HG03095 (cell line): ENCODE measurements at regions not wholly inside any gene's neighbourhood (a gene's known extent, or its start where the extent isn't known, plus 50 kb on each side); places are given as distances from the start of the nearest gene placed in this dataset.

Experiments used
- ATAC-seq: cut with Tn5 transposase; IDR thresholded peaks from one replicate; pipeline ENCODE4 v1.9.1; 2021; ENCODE audit warnings: moderate library complexity; ENCODE audit not compliant: unreplicated experiment

DNA sequence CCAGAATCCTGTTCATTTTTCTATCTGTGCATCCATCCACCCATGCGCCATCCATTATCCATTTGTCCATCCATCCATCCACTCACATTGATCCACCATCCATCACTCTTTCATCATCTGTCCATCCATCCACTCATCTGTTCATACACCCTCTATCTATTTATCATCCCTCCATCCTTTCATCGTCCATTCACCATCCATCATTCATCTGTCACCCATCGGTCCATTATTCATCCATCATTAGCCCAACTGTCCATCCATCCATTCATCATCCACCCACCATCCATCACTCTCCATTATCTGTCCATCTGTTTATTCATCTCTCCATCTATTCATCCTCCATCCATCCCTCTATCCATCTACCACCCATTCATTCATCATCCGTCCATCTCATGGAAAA is 125.7 kb upstream of the TMPRSS2 start:
- no peak for ATAC-seq

DNA sequence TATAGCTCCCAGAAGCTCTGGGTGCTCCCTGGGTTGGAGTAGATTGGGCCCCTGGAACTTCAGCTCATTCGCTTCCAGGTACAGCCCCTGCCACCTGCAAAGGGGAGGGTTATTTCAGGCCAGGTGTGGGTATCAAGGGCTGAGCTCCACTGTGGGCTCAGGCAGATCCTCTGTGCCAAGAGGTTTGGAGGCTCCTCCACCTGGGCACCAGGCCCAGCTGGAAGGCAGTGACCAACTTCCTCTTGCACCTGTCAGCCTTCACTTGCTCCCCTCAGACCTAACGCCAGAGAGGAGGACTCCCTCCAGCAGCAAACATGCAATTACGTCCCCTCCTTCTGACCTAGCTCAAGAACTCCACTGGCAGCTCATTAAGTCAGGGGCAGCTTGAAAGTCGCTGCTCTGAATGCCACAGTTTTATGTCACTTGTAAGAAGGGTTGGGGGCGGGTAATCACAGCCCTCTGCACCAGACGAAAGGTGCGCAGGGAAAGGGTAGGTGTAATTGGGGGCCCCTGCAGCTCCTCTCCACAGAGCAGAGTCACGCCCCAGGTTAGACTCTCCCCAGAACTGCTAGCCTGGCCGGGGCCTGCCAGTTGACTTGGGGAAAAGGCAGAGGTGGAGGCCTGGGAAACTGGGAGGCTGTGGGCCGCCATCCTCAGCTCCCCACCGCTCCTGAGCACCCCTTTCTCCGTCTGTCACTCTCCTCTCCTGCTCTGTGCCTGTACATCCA is 125.0 kb upstream of the TMPRSS2 start:
- ATAC-seq: no peak

DNA sequence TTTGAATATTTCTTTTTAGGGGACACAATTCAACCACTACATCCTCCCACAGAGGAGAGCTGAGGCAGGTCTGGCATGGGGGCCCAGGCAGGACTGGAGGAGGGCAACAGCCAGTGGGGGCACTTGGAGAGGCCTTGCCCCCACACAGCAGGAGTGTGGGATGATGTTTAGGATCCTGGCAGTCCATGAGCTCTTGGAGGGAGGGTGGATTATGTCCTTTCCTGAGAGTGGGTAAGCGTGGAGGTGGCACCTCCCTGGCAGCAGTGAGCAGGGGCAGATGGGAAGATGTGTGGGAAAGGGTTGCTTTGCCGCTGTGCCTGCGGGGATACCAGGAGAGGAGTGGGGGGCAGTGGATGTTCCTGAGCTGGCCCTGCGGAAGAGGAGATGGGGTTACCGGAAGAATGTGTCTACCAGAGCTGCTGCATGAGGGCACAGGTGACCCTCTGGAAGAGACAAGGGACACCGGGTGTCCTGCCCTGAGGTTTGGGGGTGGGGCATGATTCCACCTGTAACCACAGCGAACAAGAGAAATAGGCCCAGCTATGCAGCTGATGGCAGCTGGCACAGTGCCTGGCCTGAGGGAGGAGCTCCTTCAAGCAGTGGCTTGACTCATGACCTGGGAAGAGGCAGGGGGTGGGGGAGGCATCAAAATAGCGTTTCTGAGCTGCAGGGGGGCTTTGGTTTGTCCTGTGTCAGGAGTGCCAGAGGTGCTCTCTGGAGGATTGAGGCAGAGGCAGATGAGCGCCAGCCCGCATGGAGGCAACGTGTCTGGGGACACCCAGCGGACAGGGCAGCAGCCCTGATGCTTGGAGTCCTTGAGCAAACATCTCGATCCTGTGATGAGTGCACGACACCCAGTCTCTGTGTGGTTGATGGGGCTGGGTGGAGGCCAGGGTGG is 123.9 kb upstream of the TMPRSS2 start:
- ATAC-seq: no peak

DNA sequence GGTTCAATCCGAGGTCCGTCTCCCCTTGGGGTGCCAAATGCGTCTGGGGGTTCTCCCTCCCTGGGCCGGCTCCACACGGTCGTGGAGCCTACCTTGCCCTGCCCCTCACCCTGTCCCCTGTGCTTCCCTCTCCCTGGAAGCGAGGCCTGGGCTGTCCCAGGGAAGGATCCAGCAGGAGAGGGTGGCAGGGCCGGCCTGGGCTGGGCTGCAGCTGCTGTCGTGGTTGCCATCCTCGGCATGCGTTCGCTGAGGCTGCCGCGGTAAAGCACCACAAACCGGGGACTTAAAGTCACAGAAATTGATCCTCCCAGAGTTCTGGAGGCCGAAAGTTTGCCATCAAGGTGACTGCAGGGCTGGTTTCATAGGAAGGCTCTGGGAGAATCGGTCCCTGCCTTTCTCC is 123.0 kb upstream of the TMPRSS2 start:
- ATAC-seq: no peak

DNA sequence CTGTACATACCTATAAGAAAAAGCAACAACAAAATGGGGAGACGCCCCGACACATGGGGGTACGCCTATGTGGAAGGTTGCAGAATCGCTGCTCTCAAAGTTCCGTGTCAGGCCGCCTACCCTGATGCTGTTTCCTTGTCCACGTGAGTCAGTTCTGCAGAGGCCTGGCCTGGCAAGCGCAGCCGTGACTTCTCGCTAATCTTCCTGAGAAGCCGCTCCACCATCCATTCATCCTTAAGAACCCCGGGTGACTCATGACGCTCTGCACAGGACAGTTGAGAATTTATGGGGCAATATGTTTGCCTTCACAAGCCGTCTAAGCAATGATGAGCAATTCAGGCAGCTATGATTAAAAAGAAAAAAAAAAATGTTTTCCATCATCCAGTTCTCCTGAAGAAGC is 122.3 kb upstream of the TMPRSS2 start:
- ATAC-seq: no peak

DNA sequence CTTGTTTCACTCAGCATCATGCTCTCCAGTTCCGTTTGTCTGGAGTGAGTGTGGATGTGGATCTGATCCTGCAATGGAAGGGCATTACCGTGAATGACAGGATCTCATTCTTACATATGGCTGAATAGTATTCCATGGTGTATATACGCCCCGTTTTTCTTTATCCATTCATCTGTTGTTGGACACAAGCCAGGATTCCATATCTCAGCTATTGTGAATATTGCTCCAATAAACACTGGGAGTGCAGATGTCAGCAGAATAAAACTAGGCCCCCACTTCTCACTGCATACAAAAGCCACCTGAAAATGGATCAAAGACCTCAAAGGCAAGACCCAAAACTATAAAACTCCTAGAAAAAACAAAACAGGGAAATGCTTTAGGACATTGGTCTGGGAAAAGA is 120.3 kb upstream of the TMPRSS2 start:
- ATAC-seq: no peak

DNA sequence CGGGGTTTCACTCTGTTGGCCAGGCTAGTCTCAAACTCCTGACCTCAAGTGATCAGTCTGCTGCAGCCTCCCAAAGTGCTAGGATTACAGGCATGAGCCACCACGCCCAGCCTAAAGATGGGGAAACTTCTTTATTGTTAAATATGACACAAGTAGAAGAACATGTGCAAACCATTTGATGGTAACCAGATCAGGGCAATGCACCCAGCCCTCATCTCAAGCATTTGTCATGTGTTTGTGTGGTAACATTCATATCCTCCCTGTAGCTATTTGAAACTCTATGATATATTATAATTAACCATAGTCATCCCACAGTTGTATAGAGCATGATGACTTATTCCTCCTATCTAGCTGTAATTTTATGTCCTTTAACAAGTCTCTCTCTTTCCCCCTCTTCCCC is 119.5 kb upstream of the TMPRSS2 start:
- ATAC-seq: no peak

DNA sequence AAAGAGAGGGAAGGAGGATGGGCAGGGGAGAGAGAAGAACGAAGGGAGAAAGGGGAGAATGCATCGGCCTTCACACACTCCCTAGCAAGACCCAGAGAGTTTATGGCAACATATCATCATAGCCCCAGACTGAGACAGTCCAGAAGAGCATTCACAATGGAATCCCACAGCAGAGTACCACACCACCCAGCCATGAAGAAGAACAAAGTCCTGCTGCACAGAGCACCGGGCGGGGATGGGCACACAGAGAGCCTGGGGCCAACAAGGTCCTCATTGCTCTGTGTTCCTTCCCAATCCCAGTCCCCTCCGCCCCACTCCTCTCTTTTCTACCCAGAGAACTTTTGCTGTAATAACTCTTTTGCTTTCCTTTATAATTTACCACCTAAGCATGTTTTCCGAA is 118.1 kb upstream of the TMPRSS2 start:
- no peak for ATAC-seq

DNA sequence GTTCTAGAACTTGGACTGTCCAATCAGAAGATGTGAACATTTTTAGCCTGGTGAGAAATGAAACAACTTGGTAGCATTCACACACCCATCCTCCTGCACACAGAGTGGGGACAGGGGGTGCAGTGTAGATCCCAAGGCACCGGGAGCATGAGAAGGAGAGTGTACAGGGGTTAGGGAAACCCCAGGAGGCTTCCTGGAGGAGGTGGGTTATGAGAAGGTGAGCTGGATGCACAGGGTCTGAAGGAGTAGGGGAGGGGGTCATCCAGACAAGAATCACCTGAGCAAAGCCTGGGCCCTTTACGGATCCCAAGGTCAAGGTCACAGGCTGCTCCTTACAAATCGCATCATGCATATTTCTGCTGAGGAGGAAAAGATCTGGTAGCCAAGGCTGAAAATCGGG is 117.5 kb upstream of the TMPRSS2 start:
- ATAC-seq: no peak

DNA sequence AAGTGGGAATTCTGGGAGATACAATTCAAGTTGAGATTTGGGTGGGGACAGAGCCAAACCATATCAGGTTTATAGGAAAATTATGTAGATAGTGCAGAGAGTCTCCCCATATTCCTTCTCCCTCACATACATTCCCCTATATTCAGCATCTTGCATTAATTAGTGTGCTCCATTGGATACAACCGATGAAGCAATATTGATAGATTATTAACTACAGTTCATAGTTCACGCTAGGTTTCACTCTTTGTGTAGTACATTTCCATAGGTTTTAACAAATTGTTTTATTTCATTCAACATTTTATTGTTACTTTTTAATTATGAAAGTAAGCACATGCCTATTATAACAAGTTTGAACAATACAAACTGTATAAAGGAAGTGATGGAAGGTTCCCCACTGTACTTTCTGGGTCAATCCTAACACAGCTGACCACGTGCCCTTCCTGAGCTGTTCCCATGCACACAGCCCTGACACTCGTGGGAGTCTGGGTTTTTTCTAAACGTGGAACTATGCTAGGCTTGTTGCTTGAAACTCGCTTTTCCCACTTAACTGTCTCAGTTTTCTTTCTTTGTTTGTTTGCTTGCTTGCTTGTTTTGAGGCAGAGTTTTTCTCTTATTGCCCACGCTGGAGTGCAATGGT is 116.8 kb upstream of the TMPRSS2 start:
- ATAC-seq: no peak

DNA sequence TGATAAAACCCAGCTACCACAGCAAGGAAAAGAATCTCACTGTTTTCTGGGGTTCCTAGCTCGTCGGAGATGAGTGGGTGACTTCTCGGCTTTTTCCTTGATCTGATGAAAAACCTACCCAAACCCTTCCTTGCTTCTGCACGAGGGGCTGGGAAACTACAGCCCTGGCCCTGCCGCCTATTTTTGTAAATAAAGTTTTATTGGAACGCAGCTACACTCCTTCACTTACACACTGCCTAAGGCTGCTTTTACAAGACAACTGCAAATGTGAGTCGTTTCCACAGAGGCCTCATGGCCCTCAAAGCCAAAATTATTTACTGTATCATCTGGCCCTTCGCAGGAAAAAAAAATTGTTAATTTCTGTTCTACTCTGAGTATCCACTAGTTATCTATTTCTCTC is 116.0 kb upstream of the TMPRSS2 start:
- no peak for ATAC-seq

DNA sequence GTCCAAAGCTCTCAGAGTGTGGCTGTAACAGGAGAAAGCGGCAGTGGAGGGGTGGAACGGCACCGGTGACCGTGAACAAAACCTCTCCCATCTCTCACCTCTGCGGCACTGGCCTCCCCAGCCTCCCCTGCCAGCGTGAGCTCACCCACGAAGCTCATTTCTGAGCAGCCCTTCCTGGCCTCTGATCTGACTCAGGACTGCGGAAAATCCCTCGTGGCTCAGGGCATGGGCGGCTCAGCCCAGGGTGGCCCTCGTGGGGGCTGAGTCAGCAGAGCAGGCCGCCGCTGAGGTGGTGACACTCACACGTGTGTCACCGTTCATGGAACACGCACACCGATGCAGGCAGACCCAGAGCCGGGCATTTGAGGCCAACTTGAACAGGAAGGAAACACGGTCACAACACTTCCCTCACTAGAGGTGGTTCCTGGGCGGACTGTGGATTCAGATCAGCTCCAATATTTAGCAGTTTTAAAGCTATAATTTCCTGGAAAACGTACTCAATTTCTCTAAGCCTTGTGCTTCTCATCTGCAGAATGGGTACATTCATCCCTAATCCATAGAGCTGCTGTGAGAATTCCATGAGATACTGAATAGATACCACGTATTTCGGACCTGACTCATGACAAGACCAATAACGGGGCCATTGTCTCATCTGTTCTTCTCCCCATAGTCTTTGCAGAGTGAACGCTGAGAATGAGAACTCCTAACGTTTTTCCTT is 115.0 kb upstream of the TMPRSS2 start:
- ATAC-seq: no peak

DNA sequence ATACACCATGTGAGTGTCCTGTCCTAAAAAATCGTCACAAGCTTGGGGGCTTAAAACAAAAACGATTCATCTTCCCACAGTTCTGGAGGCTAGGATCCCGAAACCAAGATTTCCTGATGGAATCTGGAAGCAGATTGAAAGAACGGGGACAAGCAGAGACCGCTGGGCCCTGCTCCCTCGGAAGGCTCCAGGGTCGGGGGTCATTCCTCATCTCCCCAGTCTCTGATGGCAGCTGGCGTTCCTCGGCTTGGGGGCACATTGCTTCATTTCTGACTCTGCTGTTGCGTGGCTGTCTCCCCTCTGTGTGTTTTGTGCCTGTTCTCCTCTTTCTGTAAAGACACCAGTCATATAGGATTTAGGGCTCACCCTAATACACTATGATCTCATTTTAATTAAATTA is 114.2 kb upstream of the TMPRSS2 start:
- no peak for ATAC-seq

DNA sequence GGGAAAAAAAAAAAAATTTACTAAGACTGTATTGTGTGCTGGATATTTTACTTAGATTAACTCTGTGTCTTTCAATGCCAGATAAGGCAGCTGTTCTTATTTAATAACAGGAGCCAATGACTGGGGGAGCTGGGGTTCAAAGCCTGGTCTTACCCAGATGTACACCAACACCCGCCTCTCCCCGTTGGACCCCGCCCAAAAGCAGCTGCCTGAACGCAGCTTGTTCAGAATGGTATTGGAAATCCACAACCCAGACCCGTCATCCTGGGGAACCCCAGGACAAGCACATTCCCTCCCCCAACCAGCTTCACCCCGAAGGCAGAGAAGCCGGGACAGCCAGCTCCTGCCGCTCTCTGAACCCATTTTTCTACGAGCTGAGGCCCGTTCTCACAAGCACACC is 113.6 kb upstream of the TMPRSS2 start:
- no peak for ATAC-seq

DNA sequence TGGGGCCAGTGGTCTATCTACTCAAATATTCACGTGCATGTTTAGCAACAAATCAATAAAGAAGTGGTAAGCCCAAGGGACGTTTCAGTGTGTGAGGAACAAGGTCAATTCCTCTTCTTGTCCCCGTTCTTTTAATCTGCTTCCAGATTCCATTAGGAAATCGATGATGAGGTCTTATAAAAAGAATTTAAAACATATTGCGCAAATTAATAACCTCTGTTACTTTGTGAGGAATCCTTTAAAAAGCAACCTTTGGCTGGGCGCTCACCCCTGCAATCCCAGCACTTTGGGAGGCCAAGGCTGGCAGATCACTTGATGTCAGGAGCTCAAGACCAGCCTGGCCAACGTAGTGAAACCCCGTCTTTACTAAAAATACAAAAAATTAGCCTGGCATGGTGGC is 113.0 kb upstream of the TMPRSS2 start:
- no peak for ATAC-seq

DNA sequence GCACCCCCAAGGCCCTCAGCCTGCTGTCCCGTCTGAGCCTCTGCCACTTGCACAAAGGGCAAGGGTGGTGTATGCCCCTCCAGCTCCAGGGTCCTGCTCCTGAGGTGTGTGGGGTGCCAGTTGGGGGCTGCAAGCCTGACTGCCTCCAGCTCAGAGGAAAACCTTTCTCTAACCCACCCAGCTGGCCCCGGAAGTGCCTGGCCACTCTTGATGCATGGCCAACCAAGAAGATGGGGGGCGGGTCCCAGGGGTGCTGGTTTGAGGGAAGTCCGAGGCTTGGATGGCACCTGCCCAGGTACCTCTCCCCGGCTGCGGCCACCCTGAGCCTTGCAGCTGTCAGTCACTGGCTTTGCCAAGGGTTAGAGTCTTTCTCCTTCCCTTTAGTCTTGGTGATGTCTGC is 112.6 kb upstream of the TMPRSS2 start:
- ATAC-seq: no peak

DNA sequence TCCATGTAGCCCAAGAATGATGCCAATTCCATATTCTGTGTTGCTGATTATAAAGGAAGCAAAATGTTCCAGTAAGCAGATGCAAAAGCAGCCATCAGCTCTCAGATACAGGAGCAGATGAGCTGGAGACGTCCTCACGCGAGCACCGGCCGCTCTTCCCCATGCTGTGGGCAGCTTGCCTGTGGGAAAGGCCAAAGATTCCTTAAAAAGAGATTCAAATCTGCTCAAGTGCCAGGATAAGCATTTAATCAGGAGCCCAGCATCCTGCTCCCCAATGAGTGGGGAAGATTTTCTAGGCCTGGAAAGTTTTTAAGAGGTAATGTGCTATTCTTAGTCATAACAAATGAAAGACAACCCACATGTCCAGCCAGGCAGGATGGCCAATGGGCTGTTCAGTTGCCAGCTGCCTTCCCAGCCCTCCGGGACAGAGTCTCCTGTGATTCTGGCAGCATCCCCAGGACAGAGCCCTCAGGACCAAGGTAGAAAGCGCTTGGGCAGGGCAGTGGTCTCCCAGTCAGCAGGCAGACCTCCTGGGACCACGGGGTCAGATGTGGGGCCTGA is 108.2 kb upstream of the TMPRSS2 start:
- no peak for ATAC-seq

DNA sequence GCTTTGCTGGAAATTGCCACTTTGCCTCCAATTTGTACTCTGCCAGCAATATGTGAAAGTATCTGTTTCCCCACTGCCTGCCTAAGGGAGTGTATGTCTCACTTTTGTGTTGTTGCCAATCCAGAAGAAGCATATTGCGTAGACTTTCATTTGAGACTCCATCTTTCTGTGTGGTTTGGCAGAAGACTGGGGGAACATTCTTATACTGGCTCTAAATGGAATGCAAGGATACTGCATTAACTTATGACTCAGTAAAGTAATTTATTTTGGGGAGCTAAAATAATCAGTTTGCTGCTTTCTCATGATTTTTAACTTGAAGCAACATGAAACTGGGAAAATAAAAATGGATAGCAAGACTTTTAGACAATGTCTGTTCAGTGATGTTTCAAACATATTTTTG is 107.7 kb upstream of the TMPRSS2 start:
- ATAC-seq: no peak

DNA sequence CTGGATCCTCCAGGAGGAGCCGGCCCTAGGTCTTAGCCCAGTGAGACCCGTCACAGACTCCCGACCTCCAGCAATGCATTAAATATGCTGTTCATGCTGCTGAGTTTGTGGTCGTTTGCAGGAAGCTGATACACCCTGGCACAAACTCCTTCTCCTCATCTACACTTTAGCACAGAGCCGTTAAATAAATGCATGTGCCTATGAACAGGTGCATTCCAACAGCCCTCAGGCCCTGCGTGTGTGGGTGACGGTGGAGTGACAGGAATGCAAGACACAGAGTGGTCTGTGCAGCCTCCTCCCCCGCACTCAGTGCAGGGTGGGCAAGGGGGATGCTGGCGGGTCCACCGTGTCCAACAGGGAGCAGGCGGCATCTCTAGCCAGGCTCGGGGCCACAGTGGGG is 106.6 kb upstream of the TMPRSS2 start:
- no peak for ATAC-seq

DNA sequence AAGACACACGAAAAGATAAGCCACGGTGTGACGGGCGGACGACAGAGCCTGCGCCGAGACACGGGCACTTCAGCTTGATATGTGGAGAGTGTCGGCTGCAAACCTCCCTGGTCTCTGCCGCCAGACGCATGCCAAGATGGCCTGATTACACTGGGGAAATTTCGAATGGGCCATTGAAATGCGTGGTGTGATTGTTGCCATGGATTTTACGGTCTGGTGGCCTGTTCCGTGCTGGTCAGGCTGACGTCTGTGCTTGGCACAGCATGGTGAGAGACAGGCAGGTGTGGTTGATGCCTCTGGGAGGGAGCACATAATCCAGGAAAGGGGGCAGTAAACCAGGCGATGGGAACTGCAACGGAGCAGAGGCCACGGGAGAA is 105.6 kb upstream of the TMPRSS2 start:
- ATAC-seq: no peak
